Esophagus muscularis mucosa (tissue), 2 donors: ENCODE measurements at regions not wholly inside any gene's neighbourhood (a gene's known extent, or its start where the extent isn't known, plus 50 kb on each side); places are given as distances from the start of the nearest gene placed in this dataset.

ENCODE experiments used
- POLR2A ChIP-seq: fragments of 450-650 bp; IDR thresholded peaks from one replicate; pipeline ENCODE4 v1.6.1; 2017; ENCODE audit warnings: antibody characterized with exemption, moderate library complexity, mild to moderate bottlenecking, low read depth
- POLR2AphosphoS5 ChIP-seq, 2 donors: sonication (generic); formaldehyde crosslinking; IDR thresholded peaks; one replicate each; pipeline ENCODE4 v1.6.1; 2017; ENCODE audit warnings: antibody characterized with exemption in 2 of 2

GRCh38 chr16:6692874-6693273 lies 639.8 kb upstream of the RBFOX1 start:
- TF ChIP-seq POLR2AphosphoS5 (IDR thresholded peaks at IDR 0.05) (no peak), POLR2A (no peak)
